PC-9 (cell line): ENCODE measurements at regions not wholly inside any gene's neighbourhood (a gene's known extent, or its start where the extent isn't known, plus 50 kb on each side); places are given as distances from the start of the nearest gene placed in this dataset.

Source experiments
- CTCF ChIP-seq: fragments of 200-600 bp; sonication (generic); conservative IDR thresholded peaks from 2 replicates; pipeline ENCODE4 v1.6.1; 2017; ENCODE audit warnings: mixed run types, antibody characterized with exemption, mild to moderate bottlenecking, moderate library complexity
- EZH2 ChIP-seq: fragments of 200-600 bp; sonication (generic); IDR thresholded peaks from 2 replicates; pipeline ENCODE4 v1.8.0; 2017; ENCODE audit warnings: antibody characterized with exemption, low read depth

- TF ChIP-seq EZH2 = no peak
- no peak for TF ChIP-seq CTCF
Observed at GRCh38 chr2:185578322-185578721, 160.3 kb upstream of the FSIP2 start.
